H9 (cell line): ENCODE measurements at regions not wholly inside any gene's neighbourhood (a gene's known extent, or its start where the extent isn't known, plus 50 kb on each side); places are given as distances from the start of the nearest gene placed in this dataset.

Experiments used
- DNase-seq: peaks from one replicate; pipeline ENCODE4 v3.0.0-alpha.2; 2017
- H2AFZ ChIP-seq: one replicate; pipeline ENCODE4 v1.6.1; 2013; ENCODE audit warnings: mild to moderate bottlenecking, low read length, control low read depth, moderate library complexity
- H2AK5ac ChIP-seq: 2 replicates; pipeline ENCODE4 v1.6.1; 2013; ENCODE audit warnings: low read length, control low read depth, mixed read lengths; ENCODE audit not compliant: insufficient read length
- H2BK120ac ChIP-seq: one replicate; pipeline ENCODE4 v1.6.1; 2013; ENCODE audit warnings: low read depth, mild to moderate bottlenecking, low read length, control low read depth, inconsistent platforms; ENCODE audit not compliant: poor library complexity, severe bottlenecking
- H2BK12ac ChIP-seq: 2 replicates; pipeline ENCODE4 v1.6.1; 2013; ENCODE audit warnings: low read length, control low read depth, mixed read lengths, low read depth; ENCODE audit not compliant: insufficient read length
- H2BK15ac ChIP-seq: 2 replicates; pipeline ENCODE4 v1.6.1; 2013; ENCODE audit warnings: low read depth, low read length, control low read depth
- H2BK20ac ChIP-seq: one replicate; pipeline ENCODE4 v1.6.1; 2013; ENCODE audit warnings: low read depth, mild to moderate bottlenecking, low read length, control low read depth, inconsistent platforms; ENCODE audit not compliant: poor library complexity, severe bottlenecking
- H2BK5ac ChIP-seq: 2 replicates; pipeline ENCODE4 v1.6.1; 2013; ENCODE audit warnings: low read length, control low read depth, mixed read lengths; ENCODE audit not compliant: insufficient read length
- H3K14ac ChIP-seq: 2 replicates; pipeline ENCODE4 v1.6.1; 2013; ENCODE audit warnings: low read length, control low read depth; ENCODE audit not compliant: insufficient read depth
- H3K18ac ChIP-seq: 2 replicates; pipeline ENCODE4 v1.6.1; 2013; ENCODE audit warnings: low read depth, mild to moderate bottlenecking, mixed read lengths, low read length, control low read depth; ENCODE audit not compliant: insufficient read length
- H3K23ac ChIP-seq: 2 replicates; pipeline ENCODE4 v1.6.1; 2013; ENCODE audit warnings: low read length, control low read depth, mixed read lengths, low read depth; ENCODE audit not compliant: insufficient read length
- H3K23me2 ChIP-seq: 2 replicates; pipeline ENCODE4 v1.6.1; 2013; ENCODE audit warnings: low read depth, mild to moderate bottlenecking, mixed read lengths, low read length, control low read depth; ENCODE audit not compliant: insufficient read length, poor library complexity, severe bottlenecking
- H3K27ac ChIP-seq: 2 replicates; pipeline ENCODE4 v1.5.1; 2013; ENCODE audit warnings: low read length, control low read depth, mixed read lengths, low read depth; ENCODE audit not compliant: insufficient read length
- H3K27me3 ChIP-seq: 2 replicates; pipeline ENCODE4 v1.6.1; 2013; ENCODE audit warnings: low read length, control low read depth, inconsistent platforms; ENCODE audit not compliant: insufficient read depth
- H3K4ac ChIP-seq: 2 replicates; pipeline ENCODE4 v1.6.1; 2013; ENCODE audit warnings: low read depth, mild to moderate bottlenecking, control low read depth, inconsistent platforms, low read length, moderate library complexity
- H3K4me1 ChIP-seq: 2 replicates; pipeline ENCODE4 v1.6.1; 2013; ENCODE audit warnings: low read length, control low read depth, inconsistent platforms; ENCODE audit not compliant: insufficient read depth
- H3K4me2 ChIP-seq: 2 replicates; pipeline ENCODE4 v1.6.1; 2013; ENCODE audit warnings: low read length, control low read depth, mixed read lengths; ENCODE audit not compliant: insufficient read length, insufficient read depth
- H3K56ac ChIP-seq: 2 replicates; pipeline ENCODE4 v1.6.1; 2013; ENCODE audit warnings: low read depth, mild to moderate bottlenecking, mixed read lengths, low read length, control low read depth; ENCODE audit not compliant: insufficient read length
- H3K79me1 ChIP-seq: 2 replicates; pipeline ENCODE4 v1.6.1; 2013; ENCODE audit warnings: low read depth, mild to moderate bottlenecking, moderate library complexity, low read length, control low read depth, inconsistent platforms; ENCODE audit not compliant: insufficient read depth, poor library complexity, severe bottlenecking
- H3K79me2 ChIP-seq: 2 replicates; pipeline ENCODE4 v1.6.1; 2013; ENCODE audit warnings: low read length, control low read depth, inconsistent platforms; ENCODE audit not compliant: insufficient read depth
- H3K9ac ChIP-seq: 2 replicates; pipeline ENCODE4 v1.6.1; 2013; ENCODE audit warnings: low read length, control low read depth, mixed read lengths; ENCODE audit not compliant: insufficient read length; ENCODE audit errors: extremely low read depth
- H3K9me3 ChIP-seq: one replicate; pipeline ENCODE4 v1.6.1; 2013; ENCODE audit warnings: low read depth, low read length, inconsistent platforms; ENCODE audit not compliant: control insufficient read depth
- H3T11ph ChIP-seq: one replicate; pipeline ENCODE4 v1.6.1; 2013; ENCODE audit warnings: mild to moderate bottlenecking, low read length, control low read depth, inconsistent platforms
- H4K20me1 ChIP-seq: one replicate; pipeline ENCODE4 v1.6.1; 2013; ENCODE audit not compliant: control insufficient read depth, insufficient read length, insufficient read depth
- H4K5ac ChIP-seq: 2 replicates; pipeline ENCODE4 v1.6.1; 2013; ENCODE audit warnings: low read depth, mild to moderate bottlenecking, mixed read lengths, low read length, control low read depth; ENCODE audit not compliant: insufficient read length
- H4K8ac ChIP-seq: replicated peaks from 2 replicates; pipeline ENCODE4 v1.6.1; 2013; ENCODE audit warnings: low read length, control low read depth, mixed read lengths, low read depth; ENCODE audit not compliant: insufficient read length
- H4K91ac ChIP-seq: 2 replicates; pipeline ENCODE4 v1.6.1; 2013; ENCODE audit warnings: low read depth, mild to moderate bottlenecking, moderate library complexity, mixed read lengths, low read length, control low read depth; ENCODE audit not compliant: insufficient read length
- H3K27ac Mint-ChIP-seq, 3 experiments: 2 replicates in 2 of 3; 3 replicates in 1 of 3; pipeline ENCODE4 v1.8.0; 2020 to 2021; ENCODE audit warnings: mixed read lengths in 3 of 3, mild to moderate bottlenecking in 1 of 3, moderate library complexity in 1 of 3
- H3K27me3 Mint-ChIP-seq: 2 replicates; pipeline ENCODE4 v1.8.0; 2021; ENCODE audit warnings: low read depth, mild to moderate bottlenecking, moderate library complexity, mixed read lengths
- H3K36me3 Mint-ChIP-seq, 3 experiments: 2 replicates in 2 of 3; 3 replicates in 1 of 3; pipeline ENCODE4 v1.8.0; 2020 to 2021; ENCODE audit warnings: low read depth in 3 of 3, mixed read lengths in 3 of 3; ENCODE audit not compliant: insufficient read depth in 1 of 3
- H3K4me1 Mint-ChIP-seq, 2 experiments: 2 replicates each; pipeline ENCODE4 v1.8.0; 2020; ENCODE audit warnings: mixed read lengths in 2 of 2
- H3K4me3 Mint-ChIP-seq, 2 experiments: 2 replicates in 1 of 2; 3 replicates in 1 of 2; pipeline ENCODE4 v1.8.0; 2020 to 2021; ENCODE audit warnings: mild to moderate bottlenecking in 2 of 2, mixed read lengths in 2 of 2, moderate library complexity in 1 of 2
- H3K9me3 Mint-ChIP-seq, 2 experiments: 2 replicates in 1 of 2; 3 replicates in 1 of 2; pipeline ENCODE4 v1.8.0; 2020; ENCODE audit warnings: mild to moderate bottlenecking in 2 of 2, mixed read lengths in 2 of 2, moderate library complexity in 1 of 2
- WGBS: extraction: QIAGEN DNeasy Blood & Tissue Kit; methylation state at CpG from one replicate; pipeline ENCODE4 v1.1.7; 2013; ENCODE audit warnings: missing lambda C conversion rate, low lambda C conversion rate, mixed read lengths; ENCODE audit not compliant: insufficient read length; ENCODE audit errors: extremely low coverage; 5-methylcytosine and 5-hydroxymethylcytosine counted together
- TF ChIP-seq, protein P1 (sequence below): fragments of 200-600 bp; sonication (generic); conservative IDR thresholded peaks from 3 replicates; pipeline ENCODE4 v1.8.0; 2021; ENCODE audit warnings: antibody characterized with exemption, mild to moderate bottlenecking

DNA sequence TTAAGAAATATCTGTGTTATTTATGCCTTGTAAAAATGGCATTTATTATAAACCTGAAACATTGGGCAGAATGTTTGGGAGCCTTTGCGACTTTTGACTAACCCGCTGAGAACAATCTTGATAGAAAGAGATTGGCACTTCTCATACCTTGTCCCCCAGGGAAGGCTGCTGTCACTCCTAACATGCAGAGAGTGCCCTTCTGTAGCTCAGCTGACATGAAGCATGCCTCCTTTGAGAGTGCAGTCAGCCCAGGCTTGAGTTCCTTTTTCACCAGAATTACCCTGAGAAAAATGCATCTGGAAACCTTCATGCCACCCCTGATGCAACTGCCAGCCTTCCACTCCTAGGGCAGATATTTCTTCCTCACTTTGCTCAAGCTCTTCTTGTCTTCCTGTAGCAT, 569.2 kb upstream of the ARPP21 start:
- Histone ChIP-seq H3K18ac (no peak overlapping the region), H3K79me2 (no peaks in the 10 kb centered on the region), H3K23me2 (no peaks in the 10 kb centered on the region), H3K4me1 (no peaks in the 10 kb centered on the region), H3K27me3 (no peaks in the 10 kb centered on the region), H2BK120ac (no peak overlapping the region), H2AFZ (no peak overlapping the region), H3K27ac (no peak overlapping the region), H3K4me2 (no peak overlapping the region), H4K91ac (no peak overlapping the region), H3K4ac (no peak overlapping the region), H2BK20ac (no peak overlapping the region), H2BK12ac (no peak overlapping the region), H3K23ac (no peak overlapping the region), H3T11ph (no peak overlapping the region), H3K9me3 (no peaks in the 10 kb centered on the region), H4K5ac (no peak overlapping the region), H3K9ac (no peak overlapping the region), H2BK15ac (no peak overlapping the region), H2AK5ac (no peak overlapping the region), H3K14ac (no peak overlapping the region), H4K8ac (no peak overlapping the region), H2BK5ac (no peak overlapping the region), H4K20me1 (no peaks in the 10 kb centered on the region), H3K56ac (no peak overlapping the region), H3K79me1 (no peaks in the 10 kb centered on the region)
- Mint-ChIP-seq H3K4me1 (no peaks in the 10 kb centered on the region), H3K27ac (no peak overlapping the region), H3K36me3 (no peaks in the 10 kb centered on the region), H3K4me3 (no peak overlapping the region), H3K9me3 (no peaks in the 10 kb centered on the region), H3K27me3 (no peaks in the 10 kb centered on the region)
- no CpG with 5 or more reads among the region's 2 CpGs for WGBS
- TF ChIP-seq, protein P1, sequence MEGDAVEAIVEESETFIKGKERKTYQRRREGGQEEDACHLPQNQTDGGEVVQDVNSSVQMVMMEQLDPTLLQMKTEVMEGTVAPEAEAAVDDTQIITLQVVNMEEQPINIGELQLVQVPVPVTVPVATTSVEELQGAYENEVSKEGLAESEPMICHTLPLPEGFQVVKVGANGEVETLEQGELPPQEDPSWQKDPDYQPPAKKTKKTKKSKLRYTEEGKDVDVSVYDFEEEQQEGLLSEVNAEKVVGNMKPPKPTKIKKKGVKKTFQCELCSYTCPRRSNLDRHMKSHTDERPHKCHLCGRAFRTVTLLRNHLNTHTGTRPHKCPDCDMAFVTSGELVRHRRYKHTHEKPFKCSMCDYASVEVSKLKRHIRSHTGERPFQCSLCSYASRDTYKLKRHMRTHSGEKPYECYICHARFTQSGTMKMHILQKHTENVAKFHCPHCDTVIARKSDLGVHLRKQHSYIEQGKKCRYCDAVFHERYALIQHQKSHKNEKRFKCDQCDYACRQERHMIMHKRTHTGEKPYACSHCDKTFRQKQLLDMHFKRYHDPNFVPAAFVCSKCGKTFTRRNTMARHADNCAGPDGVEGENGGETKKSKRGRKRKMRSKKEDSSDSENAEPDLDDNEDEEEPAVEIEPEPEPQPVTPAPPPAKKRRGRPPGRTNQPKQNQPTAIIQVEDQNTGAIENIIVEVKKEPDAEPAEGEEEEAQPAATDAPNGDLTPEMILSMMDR: no peak
- no peak for DNase-seq
